Ramos (cell line): ENCODE measurements at regions not wholly inside any gene's neighbourhood (a gene's known extent, or its start where the extent isn't known, plus 50 kb on each side); places are given as distances from the start of the nearest gene placed in this dataset.

Experiments used
- in situ Hi-C: fragments of 300-500 bp; cut with MboI; formaldehyde crosslinking; loops from one replicate; pipeline ENCODE4 v1.14.3; 2022; ENCODE audit warnings: low sequenced_read_pairs; ENCODE audit not compliant: unreplicated experiment

DNA sequence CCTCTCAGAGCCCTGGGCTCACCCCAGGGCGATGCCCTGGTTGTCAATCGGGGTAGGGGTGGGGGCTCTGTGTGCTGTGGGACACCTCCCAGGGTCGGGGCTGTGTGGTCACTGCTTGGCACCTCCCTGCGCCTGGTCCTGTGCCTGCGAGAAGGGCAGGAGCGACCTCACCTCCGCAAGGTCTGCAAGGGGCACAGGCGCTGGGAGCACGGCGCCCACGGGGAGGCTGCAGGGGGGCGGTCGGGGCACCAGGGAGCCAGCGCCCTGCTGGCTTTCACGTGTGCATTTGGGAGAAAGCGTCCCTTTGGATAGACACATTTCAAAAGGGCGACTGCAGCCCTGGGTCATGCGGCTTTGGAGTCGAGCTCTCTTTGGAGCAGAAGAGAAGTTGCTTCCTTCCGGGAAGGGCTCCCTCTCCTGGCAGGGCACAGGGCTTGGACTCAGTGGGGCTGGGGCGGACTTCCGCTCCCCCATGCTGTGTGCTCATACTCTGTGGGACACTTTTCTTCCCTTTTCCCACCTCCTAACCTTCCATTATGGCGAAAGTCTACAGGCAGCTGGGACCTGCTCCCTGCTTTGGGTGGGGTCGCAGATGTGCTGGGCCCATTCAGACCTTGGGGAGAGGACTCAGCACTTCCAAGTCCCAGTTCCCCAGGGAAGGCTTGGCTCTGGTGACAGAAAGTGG, 52.9 kb upstream of the SLC28A3 start:
- in situ Hi-C loops, result no loop called here

DNA sequence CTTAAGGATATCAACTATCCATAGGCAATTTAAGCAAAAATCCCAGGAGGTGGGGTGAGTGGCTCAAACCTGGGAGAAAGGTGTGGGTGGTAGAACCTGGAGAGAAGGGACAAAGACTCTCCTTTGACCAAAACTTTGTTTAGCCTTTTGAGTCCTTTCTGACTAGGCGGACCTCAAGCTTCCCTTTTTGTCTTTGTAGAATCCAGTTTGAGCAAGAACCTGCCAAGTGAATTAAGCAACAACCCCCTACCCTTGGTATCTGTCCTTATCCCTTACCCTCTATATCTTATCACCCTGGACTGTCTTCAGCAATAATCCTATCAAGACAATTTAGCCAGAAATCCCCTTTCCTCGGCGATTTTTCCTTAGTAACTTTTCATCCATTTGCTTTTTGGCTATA, 53.5 kb upstream of the SLC28A3 start:
- in situ Hi-C loops, result no loop called here

DNA sequence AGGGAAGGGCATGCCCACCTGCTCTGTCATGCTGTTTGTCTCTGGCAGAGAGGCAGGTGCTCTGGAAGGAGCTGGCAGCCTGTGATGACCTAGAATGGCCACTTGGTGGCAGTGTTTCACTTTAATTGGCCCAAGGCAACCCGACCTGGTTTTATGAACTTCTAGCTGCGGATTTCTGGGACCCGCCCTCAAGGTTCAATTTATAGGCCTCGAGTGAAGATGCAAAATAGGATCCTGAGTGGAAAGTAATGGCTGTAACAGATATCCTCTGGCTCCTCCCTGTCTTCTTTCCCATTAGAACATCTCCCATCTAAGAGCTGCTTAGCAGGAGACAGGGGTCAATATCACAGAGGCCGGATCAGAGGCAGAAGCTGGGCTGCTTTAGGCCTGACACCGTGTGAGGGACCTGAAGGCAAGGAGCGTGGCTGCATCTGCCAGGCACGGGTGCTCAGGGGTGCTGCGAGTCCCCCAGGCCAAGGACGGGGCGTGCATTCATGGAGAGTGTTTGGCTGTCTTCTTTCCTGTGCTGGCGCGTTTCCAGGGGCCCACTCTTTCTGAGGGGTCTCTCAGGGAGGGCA, 56.7 kb upstream of the SLC28A3 start:
- in situ Hi-C loops, result no loop called here

DNA sequence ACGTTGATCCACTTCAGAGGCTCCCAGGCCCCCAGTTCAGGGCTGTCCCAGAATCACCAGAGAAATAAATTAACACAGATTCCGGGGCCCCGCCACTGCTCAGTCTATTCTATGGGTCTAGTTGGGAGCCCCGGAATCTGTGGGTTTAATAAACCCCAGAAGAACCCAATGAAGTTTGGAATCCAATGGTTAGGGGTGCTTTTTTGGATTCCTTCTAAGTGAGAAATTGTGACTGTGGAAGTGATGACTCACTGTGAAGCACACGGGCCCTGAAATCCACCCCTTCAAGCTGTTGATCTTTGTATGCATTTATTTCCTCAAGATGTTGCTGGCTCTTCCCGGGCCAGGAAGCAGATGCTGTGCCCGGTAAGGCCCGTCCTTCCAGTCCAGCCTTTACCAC, 57.3 kb upstream of the SLC28A3 start:
- in situ Hi-C loops, result no loop called here

DNA sequence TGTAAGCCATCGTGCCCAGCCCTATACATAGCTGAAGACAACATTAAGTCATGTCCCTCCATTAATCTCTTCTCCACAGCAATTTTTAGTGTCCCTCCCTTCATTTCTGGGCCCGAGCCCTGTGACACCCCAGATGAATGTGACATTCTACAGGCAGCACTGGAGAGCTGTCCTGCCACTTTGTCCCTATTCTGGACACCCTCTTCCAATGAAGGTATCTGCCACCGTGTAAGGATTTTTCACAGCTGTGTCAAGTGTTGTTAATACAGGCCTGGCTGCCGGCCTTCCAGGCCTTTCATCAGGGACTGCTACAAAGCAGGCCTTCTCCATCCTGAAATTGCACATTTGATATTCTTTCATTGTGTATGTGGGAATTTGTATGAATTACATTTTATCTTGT, 62.0 kb upstream of the SLC28A3 start:
- in situ Hi-C loops, result loop anchor here (25.0 kb wide), 1 partner anchor 1010 kb away; no protein-coding TSS in a partner anchor

DNA sequence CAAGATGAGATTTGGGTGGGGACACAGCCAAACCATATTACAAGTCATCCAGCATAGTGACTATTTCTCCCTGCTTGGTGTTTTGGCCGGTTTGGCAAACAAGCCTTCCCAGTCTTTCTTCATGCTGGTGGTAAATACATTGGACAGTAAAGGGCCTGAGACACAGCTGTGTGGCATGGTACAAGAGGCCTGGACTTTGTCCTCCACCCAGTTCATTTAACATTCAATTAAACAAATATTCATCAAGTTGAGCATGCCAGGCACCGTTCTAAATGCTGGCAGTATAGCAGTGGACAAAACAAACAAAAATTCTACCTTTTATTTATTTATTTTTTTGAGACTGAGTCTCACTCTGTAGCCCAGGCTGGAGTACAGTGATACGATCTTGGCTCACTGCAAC, 62.7 kb upstream of the SLC28A3 start:
- in situ Hi-C loops, result loop anchor here (25.0 kb wide), 1 partner anchor 1009 kb away; no protein-coding TSS in a partner anchor

DNA sequence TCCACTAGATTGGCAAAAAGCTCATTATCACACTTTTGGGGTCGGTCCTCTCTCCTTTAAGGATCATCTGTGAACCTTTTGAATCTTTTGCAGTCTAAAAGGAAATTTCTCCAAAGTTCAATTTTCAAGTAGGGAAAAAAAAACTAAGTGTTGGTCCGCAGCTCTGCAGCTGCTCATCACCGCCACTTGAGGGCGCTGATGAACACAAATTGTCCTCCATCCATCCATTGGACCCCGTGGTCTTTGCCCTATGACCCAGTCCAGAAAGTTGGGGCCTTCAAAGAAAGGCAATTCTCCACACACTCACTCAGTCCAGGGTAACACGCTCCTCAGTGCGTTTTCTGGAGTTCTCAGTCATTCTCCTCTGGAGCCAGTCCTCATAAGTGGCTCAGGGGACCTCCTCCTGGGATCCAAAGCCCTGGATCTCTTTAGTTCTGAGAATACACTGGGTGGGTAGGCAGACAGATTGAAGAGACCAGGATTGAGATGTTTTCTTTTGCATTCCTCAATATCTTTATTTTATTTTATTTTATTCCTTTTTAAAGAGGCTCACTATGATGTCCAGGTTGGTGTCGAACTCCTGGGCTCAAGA, 63.6 kb upstream of the SLC28A3 start:
- in situ Hi-C loops, result loop anchor here (25.0 kb wide), 1 partner anchor 1008 kb away; no protein-coding TSS in a partner anchor

DNA sequence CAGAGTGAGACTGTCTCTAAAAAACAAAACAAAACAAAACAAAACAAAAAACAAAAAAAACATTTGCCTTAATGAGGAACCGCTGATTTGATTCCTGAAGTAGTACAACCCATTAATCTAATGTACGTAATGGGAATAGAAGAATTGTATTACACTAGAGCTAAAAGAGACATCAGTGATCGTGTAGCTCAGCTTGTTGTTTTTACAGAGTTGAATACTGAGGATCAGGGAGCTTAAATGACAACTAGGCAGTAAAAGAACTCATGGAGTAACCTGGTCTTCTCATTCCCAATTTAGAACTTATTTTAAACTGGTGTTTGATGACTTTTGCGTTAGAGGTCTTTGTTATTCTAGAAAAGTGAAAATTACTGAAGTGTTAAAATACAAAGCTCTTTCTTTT, 65.1 kb upstream of the SLC28A3 start:
- in situ Hi-C loops, result loop anchor here (25.0 kb wide), 1 partner anchor 1007 kb away; no protein-coding TSS in a partner anchor

DNA sequence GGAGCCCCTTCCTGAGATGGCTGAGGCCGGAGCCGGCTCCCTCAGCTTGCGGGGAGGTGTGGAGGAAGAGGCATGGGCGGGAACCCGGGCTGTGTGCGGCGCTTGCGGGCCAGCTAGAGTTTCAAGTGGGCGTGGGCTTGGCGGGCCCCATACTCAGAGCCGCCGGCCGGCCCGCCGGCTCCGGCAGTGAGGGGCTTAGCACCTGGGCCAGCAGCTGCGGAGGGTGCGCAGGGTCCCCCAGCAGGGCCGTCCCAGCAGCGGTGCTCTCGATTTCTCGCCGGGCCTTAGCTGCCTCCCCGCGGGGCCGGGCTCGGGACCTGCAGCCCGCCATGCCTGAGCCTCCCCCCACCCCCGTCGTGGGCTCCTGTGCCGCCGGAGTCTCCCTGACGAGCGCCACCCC, 67.9 kb upstream of the SLC28A3 start:
- in situ Hi-C loops, result loop anchor here (25.0 kb wide), 1 partner anchor 1004 kb away; no protein-coding TSS in a partner anchor

DNA sequence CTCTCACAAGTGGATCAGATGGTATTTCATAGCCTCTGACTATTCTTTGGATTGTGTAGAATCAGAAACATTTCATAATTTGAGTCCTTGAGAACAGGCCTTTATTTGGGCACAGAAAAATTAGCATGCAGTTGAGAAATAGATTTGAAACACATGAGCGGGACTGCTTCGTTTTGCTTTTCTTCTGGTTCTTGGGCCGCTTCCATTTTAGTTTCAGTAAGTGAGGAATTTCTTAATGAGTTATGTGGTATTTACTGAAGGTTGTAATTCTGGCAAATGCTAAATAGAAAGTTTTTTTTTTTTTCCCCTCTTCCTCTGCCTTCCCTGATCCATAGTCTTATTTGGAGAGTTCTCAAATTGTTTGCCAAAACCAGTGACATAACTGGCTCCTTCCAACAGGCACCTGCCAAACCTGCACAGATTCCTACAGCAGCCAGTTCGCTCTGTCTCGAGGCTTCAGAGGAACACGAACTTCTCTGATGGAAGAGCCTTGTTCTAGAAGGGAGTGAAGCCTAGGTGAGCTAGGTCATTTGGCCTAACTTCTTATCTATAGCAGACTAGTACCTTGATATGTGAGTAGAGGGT, 71.2 kb upstream of the SLC28A3 start:
- in situ Hi-C loops, result loop anchor here (25.0 kb wide), 1 partner anchor 1001 kb away; no protein-coding TSS in a partner anchor

DNA sequence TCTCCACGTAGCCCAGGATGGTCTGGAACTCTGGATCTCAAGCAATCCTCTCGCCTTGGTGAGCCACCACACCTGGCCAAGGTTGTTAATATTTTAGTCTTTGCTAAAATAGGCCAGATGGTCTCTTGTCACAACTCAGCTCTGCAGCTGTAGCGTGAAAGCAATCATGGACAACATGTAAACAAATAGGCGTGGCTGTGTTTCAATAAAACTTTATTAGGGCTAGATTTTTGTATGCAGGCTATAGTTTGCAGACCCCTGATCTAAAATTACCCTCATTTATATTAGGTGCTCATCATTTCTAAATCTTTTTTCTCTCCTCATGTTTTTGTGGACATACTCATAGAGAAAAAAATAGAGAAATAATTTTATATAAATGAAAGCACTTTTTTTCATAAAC, 72.1 kb upstream of the SLC28A3 start:
- in situ Hi-C loops, result loop anchor here (25.0 kb wide), 1 partner anchor 1000 kb away; no protein-coding TSS in a partner anchor

DNA sequence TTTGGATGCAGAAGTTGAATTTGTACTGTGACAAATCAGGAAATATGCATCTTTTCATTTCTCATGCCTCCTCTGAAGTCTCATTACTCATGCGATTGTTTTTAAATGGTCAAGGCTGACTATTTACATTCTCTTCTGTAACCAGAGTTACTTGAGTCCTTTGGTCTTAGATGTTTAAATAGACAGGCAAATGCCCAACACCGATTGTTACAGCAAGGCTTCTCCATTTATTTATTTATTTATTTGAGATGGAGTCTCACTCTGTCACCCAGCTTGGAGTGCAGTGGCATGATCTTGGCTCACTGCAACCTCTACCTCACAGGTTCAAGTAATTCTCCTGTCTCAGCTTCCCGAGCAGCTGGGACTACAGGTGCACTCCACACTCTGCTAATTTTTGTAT, 72.7 kb upstream of the SLC28A3 start:
- in situ Hi-C loops, result loop anchor here (25.0 kb wide), 1 partner anchor 999 kb away; no protein-coding TSS in a partner anchor

DNA sequence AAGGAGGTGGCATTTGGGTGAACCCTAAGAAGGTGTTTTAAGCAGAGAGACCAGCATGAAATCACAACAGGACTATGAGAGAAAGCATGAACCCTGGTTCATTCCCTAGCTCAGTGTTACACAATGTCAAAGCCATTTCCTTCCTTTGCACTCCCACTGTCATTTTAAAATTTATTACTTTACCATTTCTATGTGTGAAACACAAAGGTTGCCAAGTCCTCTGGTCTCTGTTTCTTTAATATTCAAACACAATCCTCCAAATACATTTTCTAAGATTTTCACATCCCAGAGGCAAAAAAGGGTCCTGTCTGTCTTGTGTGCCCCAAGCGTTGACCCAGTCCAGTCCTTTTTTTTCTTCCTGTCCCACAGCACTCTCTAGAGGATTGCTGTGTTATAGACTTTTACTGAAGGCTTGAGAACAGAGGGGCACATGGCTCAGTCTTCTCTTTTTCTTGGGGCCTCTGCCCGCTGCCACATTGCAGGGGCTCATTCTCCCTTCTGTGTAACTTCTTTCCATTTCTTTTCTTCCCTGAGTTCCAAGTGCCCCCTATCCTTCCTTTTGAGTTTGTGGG, 78.6 kb upstream of the SLC28A3 start:
- in situ Hi-C loops, result loop anchor here (25.0 kb wide), 1 partner anchor 993 kb away; no protein-coding TSS in a partner anchor

DNA sequence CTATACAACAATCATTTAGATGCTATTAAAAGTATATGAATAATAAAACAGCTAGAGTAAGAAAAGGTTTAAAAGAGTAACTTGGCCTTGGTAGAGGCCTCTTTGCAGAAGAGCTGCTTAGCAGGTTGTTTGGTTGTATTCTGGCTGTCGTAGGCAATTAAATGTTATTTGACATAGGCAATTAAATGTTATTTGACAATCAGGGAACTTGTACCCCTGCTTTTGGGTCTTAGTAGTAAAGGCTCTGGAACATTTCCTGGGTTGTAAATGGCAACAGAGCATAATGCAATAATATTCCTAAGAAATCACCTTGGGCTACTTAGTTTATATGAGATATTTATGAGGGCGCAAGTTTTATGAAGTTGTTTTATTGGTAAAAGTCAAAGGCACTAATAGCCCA, 84.4 kb upstream of the SLC28A3 start:
- in situ Hi-C loops, result loop anchor here (25.0 kb wide), 1 partner anchor 987 kb away; no protein-coding TSS in a partner anchor

DNA sequence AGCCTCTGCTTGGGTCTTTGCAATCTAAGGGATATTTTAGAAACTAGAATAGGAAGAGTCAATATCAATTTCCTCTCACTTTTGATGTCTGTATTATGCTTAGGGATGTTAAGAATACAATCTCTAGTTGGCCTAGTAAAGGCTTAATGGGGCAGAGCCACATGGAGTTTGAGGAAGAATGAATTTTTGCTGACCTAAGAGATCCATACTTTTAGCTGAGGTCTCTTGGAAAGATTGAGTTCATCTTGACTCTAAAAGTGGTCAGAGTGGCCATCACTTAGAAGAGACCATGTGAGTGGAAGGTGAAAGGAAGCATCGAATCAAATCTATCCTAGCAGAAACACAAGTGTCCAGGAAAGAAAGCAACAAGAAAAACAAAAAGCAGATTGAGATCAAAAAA, 92.2 kb upstream of the SLC28A3 start:
- in situ Hi-C loops, result no loop called here

DNA sequence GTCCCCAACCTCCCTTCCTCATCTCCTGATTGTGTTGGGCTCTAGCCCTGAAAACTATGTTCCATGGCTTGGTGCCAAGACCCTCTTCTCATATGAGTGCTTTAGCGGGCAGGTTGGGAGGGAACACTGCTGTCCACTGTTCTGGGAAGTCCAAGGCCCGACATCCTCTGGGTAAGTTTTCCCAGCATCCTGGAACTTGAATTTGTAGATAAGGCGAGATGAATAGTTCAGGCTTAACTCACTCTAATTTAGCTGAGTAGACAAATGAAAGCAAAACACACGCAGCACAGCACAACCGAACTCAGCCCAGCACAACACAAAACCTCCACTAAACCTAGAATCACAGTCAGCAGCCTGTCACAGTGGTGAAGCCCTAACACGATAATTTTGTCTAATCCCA, 95.3 kb upstream of the SLC28A3 start:
- in situ Hi-C loops, result no loop called here

DNA sequence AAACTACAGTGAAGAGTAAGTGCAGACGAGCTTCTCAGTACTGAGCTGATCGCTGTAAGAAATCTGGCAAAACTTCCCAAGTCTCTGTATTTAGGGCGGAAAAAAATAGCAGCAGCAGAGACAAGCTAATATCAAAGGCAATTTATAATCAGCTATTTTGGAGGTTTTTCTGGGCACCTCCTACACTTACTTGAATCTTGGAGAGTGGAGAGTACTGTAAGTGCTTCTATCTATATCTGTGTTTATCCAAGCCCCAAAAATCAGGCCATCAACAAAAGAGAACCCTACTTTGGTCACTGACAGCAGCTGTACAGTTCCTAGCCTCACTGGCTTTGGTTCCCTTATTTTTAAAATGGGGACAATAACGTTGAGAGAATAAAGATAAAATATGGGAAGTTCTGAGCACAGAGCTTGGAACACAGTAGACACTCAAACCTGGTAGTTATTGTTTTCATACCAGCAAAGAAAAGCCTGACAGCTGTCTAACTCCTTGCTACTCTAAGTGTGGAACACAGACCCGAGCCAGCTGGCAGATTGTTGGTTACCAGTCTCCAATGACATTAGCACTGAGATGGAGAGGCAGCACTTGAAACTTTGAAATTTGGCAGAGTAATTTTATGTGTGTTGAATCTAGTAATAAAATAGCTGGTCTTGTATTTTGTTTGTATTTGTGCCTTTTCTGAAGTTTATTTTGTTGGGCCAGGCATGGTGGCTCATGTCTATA, 96.0 kb upstream of the SLC28A3 start:
- in situ Hi-C loops, result no loop called here

DNA sequence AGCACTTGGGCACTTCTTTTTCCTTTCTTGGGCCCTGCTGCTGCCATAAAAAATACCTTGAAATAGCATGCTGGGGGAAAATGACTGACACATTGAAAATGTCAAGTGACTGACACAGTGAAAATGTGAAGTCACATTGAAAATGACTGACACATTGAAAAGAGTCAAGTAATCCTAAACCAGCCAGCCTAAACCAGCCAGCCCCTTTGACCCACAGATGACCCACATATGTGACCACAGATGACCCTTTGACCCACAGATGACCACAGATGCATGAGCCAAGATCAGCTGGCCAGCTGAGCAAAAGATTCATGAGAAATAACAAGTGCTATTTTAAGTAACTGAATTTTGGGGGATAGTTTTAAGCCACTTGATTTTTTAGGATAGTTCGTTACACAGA, 97.8 kb upstream of the SLC28A3 start:
- in situ Hi-C loops, result no loop called here

DNA sequence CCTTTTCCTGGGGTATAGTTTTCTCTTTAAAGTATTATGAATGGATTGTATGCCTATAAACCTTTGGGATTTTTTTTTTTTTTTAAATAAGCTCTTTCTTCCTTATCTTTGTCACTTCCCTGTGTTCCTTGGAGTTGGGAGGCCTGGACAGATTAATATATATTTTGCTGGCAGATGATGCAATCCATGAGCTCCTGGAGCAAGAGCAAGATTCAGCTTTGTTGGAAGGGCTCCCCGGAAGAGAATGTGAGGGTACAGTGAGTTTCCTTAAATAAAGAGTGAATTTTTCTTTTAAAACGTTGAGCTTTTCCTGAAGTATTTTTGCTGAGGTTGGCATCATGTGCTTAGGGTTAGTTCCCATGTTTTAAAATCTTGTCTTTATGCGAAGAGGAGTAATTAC, 98.7 kb upstream of the SLC28A3 start:
- in situ Hi-C loops, result no loop called here

DNA sequence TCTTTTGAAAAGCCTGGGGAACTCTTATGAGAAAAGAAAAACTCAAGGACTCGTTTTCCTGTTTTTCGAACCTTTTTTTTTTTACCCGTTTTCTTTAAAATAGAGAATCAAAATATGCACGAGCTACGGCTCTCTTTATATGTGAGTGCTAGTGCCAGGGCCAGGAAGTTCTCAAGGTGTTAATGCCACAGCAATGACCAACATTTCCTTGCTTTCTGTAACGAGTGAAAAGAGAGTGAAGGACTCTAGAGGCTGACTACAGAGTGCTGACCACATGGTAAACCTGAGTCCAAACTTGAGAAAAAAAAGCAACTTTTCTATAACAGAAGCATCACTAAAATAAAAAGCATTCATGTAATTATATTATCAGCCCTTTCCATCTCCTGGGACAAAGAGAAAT, 102.2 kb upstream of the SLC28A3 start:
- in situ Hi-C loops, result no loop called here
